ENCODE measurements at regions not wholly inside any gene's neighbourhood (a gene's known extent, or its start where the extent isn't known, plus 50 kb on each side); places are given as distances from the start of the nearest gene placed in this dataset.

DNA sequence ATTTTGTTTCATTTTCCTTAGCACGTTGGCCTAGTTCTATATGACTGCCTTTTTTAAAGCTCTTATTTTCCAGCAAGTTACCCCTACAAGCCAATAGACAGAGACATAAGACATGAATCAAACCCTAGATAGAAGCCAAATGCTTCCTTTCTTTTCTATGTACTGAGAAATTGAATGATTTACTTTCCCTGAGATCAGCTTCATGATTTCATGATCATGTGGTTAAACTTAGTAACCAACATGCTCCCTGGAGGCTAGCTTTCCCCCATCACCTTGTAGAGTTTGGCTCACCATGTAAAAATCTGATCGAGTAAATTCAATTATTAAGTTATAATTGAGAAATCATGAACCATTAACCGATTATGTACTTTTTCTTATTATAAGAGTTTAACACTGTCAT is 148.1 kb upstream of the LRIG3 start:
- ChIA-PET POLR2A (no interaction called here), CTCF (no interaction called here)
- Histone ChIP-seq H3K4me1 (peaks cover 15% of the 10 kb centered on the region; the same call in 1 of the 2 replicates), H3K27me3 (replicated peaks; ENCODE audit: control insufficient read depth, insufficient read depth, low read length) (no peaks in the 10 kb centered on the region), H3K9me3 (no peaks in the 10 kb centered on the region), H3K4me3 (ENCODE audit: low read depth, low read length) (no peak overlapping the region), H3K36me3 (ENCODE audit: control insufficient read depth, insufficient read depth, low read length) (no peaks in the 10 kb centered on the region)
- H3K9me3 Mint-ChIP-seq (ENCODE audit: unreplicated experiment): no peaks in the 10 kb centered on the region
- H3K4me1 Mint-ChIP-seq (ENCODE audit: low read depth, unreplicated experiment): peaks cover 10% of the 10 kb centered on the region
- TF ChIP-seq, protein P1, sequence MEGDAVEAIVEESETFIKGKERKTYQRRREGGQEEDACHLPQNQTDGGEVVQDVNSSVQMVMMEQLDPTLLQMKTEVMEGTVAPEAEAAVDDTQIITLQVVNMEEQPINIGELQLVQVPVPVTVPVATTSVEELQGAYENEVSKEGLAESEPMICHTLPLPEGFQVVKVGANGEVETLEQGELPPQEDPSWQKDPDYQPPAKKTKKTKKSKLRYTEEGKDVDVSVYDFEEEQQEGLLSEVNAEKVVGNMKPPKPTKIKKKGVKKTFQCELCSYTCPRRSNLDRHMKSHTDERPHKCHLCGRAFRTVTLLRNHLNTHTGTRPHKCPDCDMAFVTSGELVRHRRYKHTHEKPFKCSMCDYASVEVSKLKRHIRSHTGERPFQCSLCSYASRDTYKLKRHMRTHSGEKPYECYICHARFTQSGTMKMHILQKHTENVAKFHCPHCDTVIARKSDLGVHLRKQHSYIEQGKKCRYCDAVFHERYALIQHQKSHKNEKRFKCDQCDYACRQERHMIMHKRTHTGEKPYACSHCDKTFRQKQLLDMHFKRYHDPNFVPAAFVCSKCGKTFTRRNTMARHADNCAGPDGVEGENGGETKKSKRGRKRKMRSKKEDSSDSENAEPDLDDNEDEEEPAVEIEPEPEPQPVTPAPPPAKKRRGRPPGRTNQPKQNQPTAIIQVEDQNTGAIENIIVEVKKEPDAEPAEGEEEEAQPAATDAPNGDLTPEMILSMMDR (IDR thresholded peaks at IDR 0.05; ENCODE audit: insufficient read depth in 1 of 2, low read depth in 1 of 2, low read length in 1 of 2, severe bottlenecking in 1 of 2, unreplicated experiment in 1 of 2): no peak
- BruUV-seq (replicated peaks): no TSS peak
- intact Hi-C loops (cut with micrococcal nuclease; ENCODE audit: unreplicated experiment): no loop called here
- no peak for DNase-seq
- no peaks in the 10 kb centered on the region for H3K36me3 Mint-ChIP-seq (ENCODE audit: insufficient read depth, unreplicated experiment)
- H3K27me3 Mint-ChIP-seq (ENCODE audit: insufficient read depth, unreplicated experiment): no peaks in the 10 kb centered on the region
- no peak overlapping the region for H3K27ac Mint-ChIP-seq (ENCODE audit: unreplicated experiment)
- H3K4me3 Mint-ChIP-seq (ENCODE audit: unreplicated experiment): no peak overlapping the region

DNA sequence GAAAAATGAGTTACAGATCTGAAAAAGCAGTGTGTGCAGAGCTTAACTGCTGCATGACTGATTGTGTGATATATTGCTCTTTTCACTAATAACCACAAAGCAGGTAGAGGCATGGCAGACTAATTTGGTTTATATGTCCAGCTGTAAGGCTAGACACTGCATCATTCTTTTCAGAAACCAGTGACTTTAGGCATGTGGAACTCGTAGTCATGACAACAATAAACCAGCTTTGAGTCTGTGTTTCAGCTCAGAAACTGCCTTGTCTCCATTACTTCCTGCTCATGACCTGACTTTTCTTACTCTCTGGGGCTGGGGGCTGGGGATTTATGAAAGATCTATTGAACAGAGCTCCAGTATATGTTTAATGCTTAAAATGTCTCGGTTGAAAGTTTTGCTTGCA is 146.8 kb upstream of the LRIG3 start:
- Histone ChIP-seq H3K4me3 (ENCODE audit: low read depth, low read length) (no peak overlapping the region), H3K36me3 (ENCODE audit: control insufficient read depth, insufficient read depth, low read length) (no peaks in the 10 kb centered on the region), H3K27me3 (replicated peaks; ENCODE audit: control insufficient read depth, insufficient read depth, low read length) (no peaks in the 10 kb centered on the region), H3K9me3 (no peaks in the 10 kb centered on the region), H3K4me1 (peaks cover 15% of the 10 kb centered on the region; the same call in 1 of the 2 replicates)
- peaks cover 10% of the 10 kb centered on the region for H3K4me1 Mint-ChIP-seq (ENCODE audit: low read depth, unreplicated experiment)
- POLR2A ChIA-PET: no interaction called here
- H3K36me3 Mint-ChIP-seq (ENCODE audit: insufficient read depth, unreplicated experiment): no peaks in the 10 kb centered on the region
- CTCF ChIA-PET: no interaction called here
- H3K27ac Mint-ChIP-seq (ENCODE audit: unreplicated experiment): no peak overlapping the region
- TF ChIP-seq, protein P1 (IDR thresholded peaks at IDR 0.05; ENCODE audit: insufficient read depth in 1 of 2, low read depth in 1 of 2, low read length in 1 of 2, severe bottlenecking in 1 of 2, unreplicated experiment in 1 of 2): no peak
- BruUV-seq (replicated peaks): no TSS peak
- no peak for DNase-seq
- H3K9me3 Mint-ChIP-seq (ENCODE audit: unreplicated experiment): no peaks in the 10 kb centered on the region
- H3K4me3 Mint-ChIP-seq (ENCODE audit: unreplicated experiment): no peak overlapping the region
- intact Hi-C loops (cut with micrococcal nuclease; ENCODE audit: unreplicated experiment): no loop called here
- H3K27me3 Mint-ChIP-seq (ENCODE audit: insufficient read depth, unreplicated experiment): no peaks in the 10 kb centered on the region

DNA sequence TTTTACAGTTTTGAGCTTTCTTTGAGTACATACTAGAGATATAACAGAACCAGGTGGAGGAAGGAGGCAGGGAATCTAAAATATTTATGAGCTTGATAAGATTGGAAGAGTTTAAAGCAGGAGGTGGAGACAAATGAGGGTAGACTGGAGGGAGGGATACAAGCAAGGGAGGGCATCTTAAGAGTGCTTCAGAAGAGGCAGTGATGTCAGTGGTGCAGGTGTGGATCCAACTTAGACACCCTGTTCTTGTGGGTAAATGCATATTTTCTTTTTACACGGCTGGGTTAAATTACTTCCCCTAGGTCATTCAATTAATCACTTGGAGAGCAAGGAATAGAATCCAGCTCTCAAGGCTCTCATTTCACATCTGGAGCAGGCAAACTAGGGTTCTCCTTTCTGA is 146.1 kb upstream of the LRIG3 start:
- Histone ChIP-seq H3K4me3 (ENCODE audit: low read depth, low read length) (no peak overlapping the region), H3K4me1 (peaks cover 15% of the 10 kb centered on the region; the same call in 1 of the 2 replicates), H3K9me3 (no peaks in the 10 kb centered on the region), H3K27me3 (replicated peaks; ENCODE audit: control insufficient read depth, insufficient read depth, low read length) (no peaks in the 10 kb centered on the region), H3K36me3 (ENCODE audit: control insufficient read depth, insufficient read depth, low read length) (no peaks in the 10 kb centered on the region)
- DNase-seq: no peak
- Mint-ChIP-seq H3K4me1 (ENCODE audit: low read depth, unreplicated experiment) (peaks cover 10% of the 10 kb centered on the region), H3K9me3 (ENCODE audit: unreplicated experiment) (no peaks in the 10 kb centered on the region), H3K36me3 (ENCODE audit: insufficient read depth, unreplicated experiment) (no peaks in the 10 kb centered on the region), H3K27ac (ENCODE audit: unreplicated experiment) (peak overlapping the region; percentile 51), H3K27me3 (ENCODE audit: insufficient read depth, unreplicated experiment) (no peaks in the 10 kb centered on the region), H3K4me3 (ENCODE audit: unreplicated experiment) (no peak overlapping the region)
- ChIA-PET CTCF (no interaction called here), POLR2A (no interaction called here)
- intact Hi-C loops (cut with micrococcal nuclease; ENCODE audit: unreplicated experiment): no loop called here
- TF ChIP-seq, protein P1 (IDR thresholded peaks at IDR 0.05; ENCODE audit: insufficient read depth in 1 of 2, low read depth in 1 of 2, low read length in 1 of 2, severe bottlenecking in 1 of 2, unreplicated experiment in 1 of 2): no peak
- BruUV-seq (replicated peaks): no TSS peak

Data from Caco-2 (cell line).